ENCODE measurements at regions not wholly inside any gene's neighbourhood (a gene's known extent, or its start where the extent isn't known, plus 50 kb on each side); places are given as distances from the start of the nearest gene placed in this dataset.
"Not testable (repeated sequence)": the region's sequence is repeated elsewhere in the genome, so short reads cannot be mapped to it uniquely, and the experiment has no call there.

- H3K4me3 Mint-ChIP-seq; H3K9me3 ChIP-seq (ENCODE audit: control insufficient read depth, insufficient read depth, low read length); intact Hi-C loops (cut with micrococcal nuclease); H3K27me3 Mint-ChIP-seq (ENCODE audit: low read depth in 2 of 2); H3K9me3 Mint-ChIP-seq; H3K27ac ChIP-seq (ENCODE audit: low read length); DNase-seq; H3K4me1 ChIP-seq (ENCODE audit: control insufficient read depth, insufficient read depth, low read length); H3K27ac Mint-ChIP-seq; H3K36me3 Mint-ChIP-seq; H3K36me3 ChIP-seq (ENCODE audit: control insufficient read depth, insufficient read depth, low read length); H3K27me3 ChIP-seq (ENCODE audit: control insufficient read depth, insufficient read depth, low read length); ATAC-seq; H3K4me3 ChIP-seq (ENCODE audit: low read length); H3K4me1 Mint-ChIP-seq: not testable (repeated sequence)
- WGBS (ENCODE audit: insufficient coverage), result 70% methylated on average over 2 of the region's 2 CpGs
Measured at GRCh38 chr9:41321277-41321676, 132.2 kb upstream of the ZNG1F start.

GRCh38 chr9:41308953-41309352 lies 119.8 kb upstream of the ZNG1F start:
- H3K9me3 ChIP-seq (ENCODE audit: control insufficient read depth, insufficient read depth, low read length); ATAC-seq; H3K27me3 Mint-ChIP-seq (ENCODE audit: low read depth in 2 of 2); H3K4me1 ChIP-seq (ENCODE audit: control insufficient read depth, insufficient read depth, low read length); H3K36me3 Mint-ChIP-seq; H3K27ac ChIP-seq (ENCODE audit: low read length); intact Hi-C loops (cut with micrococcal nuclease); H3K36me3 ChIP-seq (ENCODE audit: control insufficient read depth, insufficient read depth, low read length); H3K4me3 ChIP-seq (ENCODE audit: low read length); H3K4me1 Mint-ChIP-seq; H3K27me3 ChIP-seq (ENCODE audit: control insufficient read depth, insufficient read depth, low read length); H3K4me3 Mint-ChIP-seq; DNase-seq; H3K27ac Mint-ChIP-seq; H3K9me3 Mint-ChIP-seq: not testable (repeated sequence)
- no CpG with 5 or more reads among the region's 6 CpGs for WGBS (ENCODE audit: insufficient coverage)

- 100% methylated on average over 2 of the region's 16 CpGs for WGBS (ENCODE audit: insufficient coverage)
- ATAC-seq; H3K36me3 Mint-ChIP-seq; H3K27me3 ChIP-seq (ENCODE audit: control insufficient read depth, insufficient read depth, low read length); H3K27ac ChIP-seq (ENCODE audit: low read length); H3K27me3 Mint-ChIP-seq (ENCODE audit: low read depth in 2 of 2); intact Hi-C loops (cut with micrococcal nuclease); H3K4me3 Mint-ChIP-seq; H3K4me1 Mint-ChIP-seq; H3K9me3 ChIP-seq (ENCODE audit: control insufficient read depth, insufficient read depth, low read length); H3K4me1 ChIP-seq (ENCODE audit: control insufficient read depth, insufficient read depth, low read length); H3K36me3 ChIP-seq (ENCODE audit: control insufficient read depth, insufficient read depth, low read length); DNase-seq; H3K27ac Mint-ChIP-seq; H3K9me3 Mint-ChIP-seq; H3K4me3 ChIP-seq (ENCODE audit: low read length): not testable (repeated sequence)
Measured at GRCh38 chr9:41285744-41286143, 96.6 kb upstream of the ZNG1F start.

- H3K27me3 ChIP-seq (ENCODE audit: control insufficient read depth, insufficient read depth, low read length); H3K36me3 Mint-ChIP-seq; H3K9me3 ChIP-seq (ENCODE audit: control insufficient read depth, insufficient read depth, low read length); H3K9me3 Mint-ChIP-seq; H3K4me3 ChIP-seq (ENCODE audit: low read length); H3K4me1 Mint-ChIP-seq; DNase-seq; H3K27ac ChIP-seq (ENCODE audit: low read length); H3K27me3 Mint-ChIP-seq (ENCODE audit: low read depth in 2 of 2); H3K36me3 ChIP-seq (ENCODE audit: control insufficient read depth, insufficient read depth, low read length); H3K4me3 Mint-ChIP-seq; intact Hi-C loops (cut with micrococcal nuclease); H3K27ac Mint-ChIP-seq; H3K4me1 ChIP-seq (ENCODE audit: control insufficient read depth, insufficient read depth, low read length): not testable (repeated sequence)
- ATAC-seq, result peak in 1 of 3 donors; percentile 41
- WGBS (ENCODE audit: insufficient coverage), result no CpG with 5 or more reads among the region's 31 CpGs
Measured at GRCh38 chr9:41280299-41281238, 91.5 kb upstream of the ZNG1F start.

GRCh38 chr9:41279437-41279836 lies 90.3 kb upstream of the ZNG1F start:
- H3K4me1 Mint-ChIP-seq; H3K27me3 Mint-ChIP-seq (ENCODE audit: low read depth in 2 of 2); H3K4me1 ChIP-seq (ENCODE audit: control insufficient read depth, insufficient read depth, low read length); H3K4me3 Mint-ChIP-seq; H3K9me3 ChIP-seq (ENCODE audit: control insufficient read depth, insufficient read depth, low read length); intact Hi-C loops (cut with micrococcal nuclease); DNase-seq; H3K4me3 ChIP-seq (ENCODE audit: low read length); H3K9me3 Mint-ChIP-seq; H3K36me3 Mint-ChIP-seq; H3K36me3 ChIP-seq (ENCODE audit: control insufficient read depth, insufficient read depth, low read length); H3K27me3 ChIP-seq (ENCODE audit: control insufficient read depth, insufficient read depth, low read length); H3K27ac ChIP-seq (ENCODE audit: low read length); H3K27ac Mint-ChIP-seq: not testable (repeated sequence)
- WGBS (ENCODE audit: insufficient coverage), result 100% methylated on average over 2 of the region's 13 CpGs
- peak in 1 of 3 donors; percentile 21 for ATAC-seq

- H3K9me3 Mint-ChIP-seq; H3K27ac Mint-ChIP-seq; H3K4me1 ChIP-seq (ENCODE audit: control insufficient read depth, insufficient read depth, low read length); H3K27me3 Mint-ChIP-seq (ENCODE audit: low read depth in 2 of 2); ATAC-seq; H3K4me1 Mint-ChIP-seq; H3K4me3 Mint-ChIP-seq; H3K9me3 ChIP-seq (ENCODE audit: control insufficient read depth, insufficient read depth, low read length); H3K36me3 Mint-ChIP-seq; H3K4me3 ChIP-seq (ENCODE audit: low read length); H3K27me3 ChIP-seq (ENCODE audit: control insufficient read depth, insufficient read depth, low read length); H3K27ac ChIP-seq (ENCODE audit: low read length); H3K36me3 ChIP-seq (ENCODE audit: control insufficient read depth, insufficient read depth, low read length); DNase-seq; intact Hi-C loops (cut with micrococcal nuclease): not testable (repeated sequence)
- WGBS (ENCODE audit: insufficient coverage), result 85% methylated on average over 2 of the region's 6 CpGs
Measured at GRCh38 chr9:41279033-41279432, 89.9 kb upstream of the ZNG1F start.

GRCh38 chr9:41273549-41274267 lies 84.6 kb upstream of the ZNG1F start:
- H3K36me3 Mint-ChIP-seq; H3K27ac ChIP-seq (ENCODE audit: low read length); H3K27me3 Mint-ChIP-seq (ENCODE audit: low read depth in 2 of 2); H3K9me3 ChIP-seq (ENCODE audit: control insufficient read depth, insufficient read depth, low read length); H3K27ac Mint-ChIP-seq; H3K4me1 Mint-ChIP-seq; H3K9me3 Mint-ChIP-seq; H3K36me3 ChIP-seq (ENCODE audit: control insufficient read depth, insufficient read depth, low read length); intact Hi-C loops (cut with micrococcal nuclease); H3K4me3 ChIP-seq (ENCODE audit: low read length); H3K27me3 ChIP-seq (ENCODE audit: control insufficient read depth, insufficient read depth, low read length); H3K4me1 ChIP-seq (ENCODE audit: control insufficient read depth, insufficient read depth, low read length): not testable (repeated sequence)
- ATAC-seq, result peak; percentile 98 to 100 (median 99)
- peak in 1 of 2 donors; percentile 84 for DNase-seq
- 14% methylated on average over 26 of the region's 59 CpGs for WGBS (ENCODE audit: insufficient coverage)
- H3K4me3 Mint-ChIP-seq, result peak overlapping the region; percentile 68
